ENCODE measurements at regions not wholly inside any gene's neighbourhood (a gene's known extent, or its start where the extent isn't known, plus 50 kb on each side); places are given as distances from the start of the nearest gene placed in this dataset.

DNA sequence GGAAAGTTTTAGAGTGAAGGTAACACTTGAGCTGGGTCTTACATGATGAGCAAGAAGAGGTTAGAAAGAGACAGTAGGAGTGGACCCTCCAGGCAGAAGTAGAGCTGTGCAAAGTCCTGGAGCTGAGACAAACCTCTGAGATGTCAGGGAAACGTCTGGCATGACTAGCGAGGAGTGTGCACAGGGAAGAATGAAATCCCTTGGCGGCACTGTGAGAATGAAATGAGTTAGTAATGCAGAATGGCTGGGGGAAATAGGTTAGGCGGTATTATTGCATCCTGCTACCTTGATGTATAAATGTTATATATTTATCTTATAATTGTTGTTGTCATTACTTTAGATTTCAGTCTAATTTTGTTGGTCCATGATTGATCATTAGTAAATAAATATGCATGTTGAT lies 457.9 kb upstream of the CCL2 start:
- DNase-seq: no peak

DNA sequence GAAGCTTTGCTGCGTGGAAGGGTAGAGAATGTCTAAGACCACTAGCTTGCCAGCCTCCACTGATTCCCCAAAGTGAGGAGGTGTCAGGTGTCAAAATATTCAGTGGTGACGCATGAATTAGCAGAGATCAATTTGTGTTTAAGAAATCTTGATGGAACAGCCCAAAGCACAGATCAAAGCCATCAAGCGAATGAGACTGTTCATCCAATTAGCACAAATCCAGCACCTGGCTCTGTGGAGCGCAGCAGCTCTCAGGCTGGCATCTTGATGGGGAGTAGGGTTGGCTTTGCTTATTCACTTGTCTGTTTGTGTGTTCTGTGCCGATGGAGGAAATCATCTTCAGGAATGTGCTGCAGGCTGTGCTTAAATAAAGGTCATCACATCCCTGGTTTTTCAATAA lies 456.8 kb upstream of the CCL2 start:
- DNase-seq: no peak

- DNase-seq: no peak
These were observed 452.5 kb upstream of the CCL2 start for GRCh38 chr17:33802349-33803198.

- no peak for DNase-seq
These were observed 451.8 kb upstream of the CCL2 start for GRCh38 chr17:33803199-33803685.

- no peak for DNase-seq
These were observed 451.4 kb upstream of the CCL2 start for GRCh38 chr17:33803686-33804085.

DNA sequence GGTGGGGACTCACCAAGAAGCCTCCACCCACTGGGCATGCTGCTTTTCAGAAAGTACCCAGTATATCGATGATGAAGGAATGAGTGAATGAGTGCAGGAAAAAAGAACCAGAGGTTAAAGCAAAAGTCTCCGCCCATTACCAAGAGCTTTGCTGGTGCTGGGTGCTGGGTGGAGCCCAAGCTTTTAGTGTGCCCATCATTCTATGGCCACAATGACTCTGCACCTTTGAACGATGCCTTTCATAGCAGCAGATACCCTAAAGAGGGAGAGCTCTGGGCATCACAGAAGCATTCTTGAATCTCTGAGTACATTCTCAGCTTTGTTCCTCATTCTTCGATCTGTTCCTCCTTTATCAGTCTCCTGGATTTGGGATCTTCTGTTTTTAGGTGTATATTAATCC lies 450.7 kb upstream of the CCL2 start:
- DNase-seq: no peak

DNA sequence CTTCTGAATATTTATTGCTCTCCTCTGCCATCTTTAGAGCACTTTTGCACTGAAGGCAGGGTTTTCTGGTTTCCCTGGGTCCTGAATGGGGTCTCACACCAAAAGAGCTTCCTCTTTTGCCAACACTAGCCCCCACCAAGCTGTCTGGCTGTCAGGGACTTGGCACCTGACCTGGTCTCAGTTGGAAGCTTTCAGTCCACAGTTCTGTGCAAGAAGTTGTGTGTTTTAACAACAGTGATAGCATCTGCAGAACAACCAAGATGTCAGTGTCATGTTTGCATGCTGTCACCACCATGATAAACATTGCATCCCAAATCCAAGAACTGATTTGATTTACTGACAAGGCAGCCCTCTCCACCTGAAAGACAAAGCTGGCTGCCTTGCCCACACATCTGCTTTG lies 448.5 kb upstream of the CCL2 start:
- no peak for DNase-seq

DNA sequence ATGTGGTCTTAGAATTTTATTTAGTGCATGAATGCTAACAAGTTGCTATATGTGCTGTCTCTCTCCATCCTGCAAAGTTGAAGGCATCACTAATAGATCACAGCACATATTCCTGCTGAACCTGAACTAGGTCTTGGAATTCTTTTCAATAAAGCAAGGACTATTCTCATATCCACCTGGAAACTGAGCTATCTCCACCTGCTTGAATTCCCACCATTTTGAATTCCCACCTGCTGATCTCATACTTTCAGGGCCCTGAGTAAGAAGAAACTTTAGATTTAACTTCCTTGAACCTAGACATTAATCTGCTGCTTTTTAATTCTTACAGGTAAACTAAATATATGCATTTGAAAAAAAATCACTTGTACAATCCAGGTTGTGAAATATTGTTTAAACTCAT lies 445.3 kb upstream of the CCL2 start:
- no peak for DNase-seq

GRCh38 chr17:33811004-33811760 lies 443.9 kb upstream of the CCL2 start:
- no peak for DNase-seq

- DNase-seq: no peak
These were observed 443.0 kb upstream of the CCL2 start for GRCh38 chr17:33811984-33812577.

DNA sequence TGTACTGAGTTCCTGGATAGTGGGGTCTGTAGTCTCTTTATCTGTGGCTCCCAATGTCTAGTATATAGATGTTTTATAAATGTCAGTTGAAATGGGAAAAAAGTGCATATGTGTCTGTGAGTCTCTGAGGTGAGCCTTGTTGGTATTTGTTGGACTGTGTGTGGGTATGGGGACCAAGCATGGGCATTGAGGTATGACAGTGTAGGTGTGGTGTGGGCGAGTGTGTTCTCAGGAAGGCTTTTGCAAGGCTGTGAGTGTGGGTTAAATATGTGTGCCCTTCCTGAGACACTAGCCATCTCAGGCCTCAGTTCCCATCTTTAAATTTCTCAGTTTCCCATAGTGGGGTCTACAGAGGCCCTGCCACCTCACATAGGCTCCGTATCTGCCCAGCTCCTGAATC lies 440.2 kb upstream of the CCL2 start:
- DNase-seq: no peak

- no peak for DNase-seq
These were observed 439.0 kb upstream of the CCL2 start for GRCh38 chr17:33816036-33816435.

- DNase-seq: no peak
These were observed 438.1 kb upstream of the CCL2 start for GRCh38 chr17:33816842-33817617.

- DNase-seq: no peak
These were observed 435.5 kb upstream of the CCL2 start for GRCh38 chr17:33819539-33819938.

DNA sequence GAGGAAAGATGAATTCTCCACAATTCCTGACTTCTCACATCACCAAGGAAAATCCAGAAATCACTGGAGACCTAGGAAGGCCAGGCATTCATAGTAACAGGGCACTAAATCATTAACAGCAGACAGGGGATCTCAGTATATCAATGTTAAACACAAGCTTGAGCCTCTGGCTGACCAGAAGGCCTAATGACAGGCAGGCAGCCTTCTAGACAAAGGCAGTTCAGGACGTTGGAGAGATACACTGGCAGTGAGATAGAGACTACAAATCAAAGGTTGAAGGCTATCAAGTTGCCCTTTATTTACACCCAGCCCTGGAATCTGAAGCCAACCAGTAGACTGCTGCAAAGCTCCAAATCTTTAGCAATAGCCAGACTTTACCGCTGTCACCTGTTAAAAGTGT lies 422.8 kb upstream of the CCL2 start:
- no peak for DNase-seq

- no peak for DNase-seq
These were observed 417.8 kb upstream of the CCL2 start for GRCh38 chr17:33837281-33837680.

- DNase-seq: no peak
These were observed 416.8 kb upstream of the CCL2 start for GRCh38 chr17:33838281-33838680.

- no peak for DNase-seq
These were observed 407.2 kb upstream of the CCL2 start for GRCh38 chr17:33847900-33848299.

DNA sequence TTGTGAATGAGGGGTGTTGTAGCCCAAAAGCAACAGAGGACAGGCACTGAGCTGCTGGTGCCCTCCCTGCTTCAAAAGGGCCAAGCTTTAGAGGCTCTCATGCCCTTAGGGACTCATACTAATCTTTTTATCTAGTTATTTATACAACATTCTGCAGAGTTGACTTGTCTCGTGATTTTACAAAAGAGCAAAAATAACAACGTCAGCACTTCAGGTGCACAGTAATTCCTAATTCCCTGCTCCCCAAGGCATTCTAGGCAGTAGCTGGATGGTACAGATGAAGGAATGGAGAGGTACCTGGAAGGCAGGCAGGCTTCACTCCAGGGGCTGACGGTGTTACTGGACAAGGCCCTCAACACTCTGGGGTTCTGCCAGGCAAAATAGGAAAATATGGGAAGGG lies 406.7 kb upstream of the CCL2 start:
- no peak for DNase-seq

DNA sequence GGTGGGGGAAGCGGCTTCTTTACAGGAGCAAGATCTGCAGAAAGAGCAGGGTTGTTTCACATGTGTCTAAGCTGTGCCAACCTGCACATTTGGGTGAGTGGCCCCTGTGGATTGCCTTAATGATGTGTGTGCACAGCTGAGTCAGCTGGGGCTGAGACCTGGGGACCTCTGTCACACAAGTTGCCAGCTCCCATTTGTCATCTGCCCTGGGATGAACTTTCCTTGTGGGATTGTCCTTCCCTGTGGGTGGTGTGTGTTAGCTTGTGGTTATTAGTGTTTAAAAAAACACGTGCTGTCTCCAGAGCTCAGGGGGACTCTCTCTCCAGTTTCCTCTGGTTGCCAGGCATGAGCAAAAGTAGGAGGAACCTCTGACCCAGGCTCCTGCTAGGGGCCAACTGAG lies 400.5 kb upstream of the CCL2 start:
- no peak for DNase-seq

GRCh38 chr17:33858121-33858520 lies 397.0 kb upstream of the CCL2 start:
- DNase-seq: no peak

DNA sequence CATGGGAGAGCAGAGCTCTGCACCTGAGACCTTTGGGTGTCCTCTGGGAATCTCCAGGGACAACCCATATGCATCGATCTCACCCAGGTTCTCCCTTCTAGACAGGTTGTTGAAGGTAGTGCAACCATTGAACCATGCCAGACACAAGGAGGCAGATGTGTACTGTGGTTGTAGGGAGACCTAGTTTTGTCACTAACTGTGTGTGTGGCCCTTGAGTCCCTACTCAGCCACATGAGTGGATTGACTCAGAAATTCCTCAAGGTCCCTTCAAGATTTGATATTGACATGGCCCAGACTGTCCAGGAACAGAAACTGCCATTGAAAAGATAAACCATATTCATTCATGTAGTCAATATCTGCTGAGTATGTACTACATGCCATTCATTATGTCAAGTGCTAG lies 396.4 kb upstream of the CCL2 start:
- no peak for DNase-seq
